HUES64 (cell line): ENCODE measurements at regions not wholly inside any gene's neighbourhood (a gene's known extent, or its start where the extent isn't known, plus 50 kb on each side); places are given as distances from the start of the nearest gene placed in this dataset.
A peak's percentile ranks its signal among the peaks of the same experiment; 100 is the strongest.

Source experiments
- H3K27ac ChIP-seq: 2 replicates; pipeline ENCODE4 v1.7.0; 2013; ENCODE audit warnings: low read depth, low read length, inconsistent platforms
- H3K27me3 ChIP-seq: 2 replicates; pipeline ENCODE4 v1.6.1; 2013; ENCODE audit warnings: mild to moderate bottlenecking, low read length; ENCODE audit not compliant: insufficient read depth
- H3K36me3 ChIP-seq: 2 replicates; pipeline ENCODE4 v1.6.1; 2013; ENCODE audit warnings: mild to moderate bottlenecking, low read length; ENCODE audit not compliant: insufficient read depth
- H3K4me1 ChIP-seq: 2 replicates; pipeline ENCODE4 v1.6.1; 2013; ENCODE audit warnings: mild to moderate bottlenecking, low read length, moderate library complexity; ENCODE audit not compliant: insufficient read depth
- H3K4me3 ChIP-seq: 2 replicates; pipeline ENCODE4 v1.5.1; 2013; ENCODE audit warnings: mild to moderate bottlenecking, low read length, moderate library complexity
- H3K9ac ChIP-seq: 2 replicates; pipeline ENCODE4 v1.6.1; 2013; ENCODE audit warnings: mild to moderate bottlenecking, low read depth, low read length
- H3K9me3 ChIP-seq: 2 replicates; pipeline ENCODE4 v1.6.1; 2013; ENCODE audit warnings: low read depth, low read length; ENCODE audit not compliant: insufficient read depth
- WGBS: fragments of 150-250, 120-280 bp; methylation state at CpG from one replicate; pipeline ENCODE4 v1.1.7; 2013; ENCODE audit warnings: missing lambda C conversion rate; 5-methylcytosine and 5-hydroxymethylcytosine counted together

DNA sequence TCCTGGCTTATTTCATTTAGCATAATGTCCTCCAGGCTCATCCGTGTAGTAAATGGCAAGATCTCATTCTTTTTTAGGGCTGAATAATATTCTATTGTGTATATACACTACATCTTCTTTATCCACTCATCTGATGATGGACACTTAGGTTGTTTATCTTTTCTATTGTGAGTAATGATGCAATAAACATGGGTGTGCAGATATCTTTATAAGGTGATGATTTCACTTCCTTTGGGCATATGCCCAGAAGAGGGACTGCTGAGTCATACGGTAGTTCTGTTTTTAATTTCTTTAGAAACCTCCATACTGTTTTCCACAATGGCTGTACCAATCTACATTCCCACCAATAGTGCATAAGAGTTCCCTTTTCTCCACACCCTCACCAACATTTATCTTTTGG is 317.6 kb upstream of the CNKSR2 start:
- H3K9ac ChIP-seq: no peak overlapping the region
- WGBS: 100% methylated on average over 1 of the region's 2 CpGs
- no peak overlapping the region for H3K4me3 ChIP-seq
- no peaks in the 10 kb centered on the region for H3K36me3 ChIP-seq
- H3K9me3 ChIP-seq: 0 out of 2 replicates have a peak, but pooled peaks cover 2% of the 10 kb centered on the region
- no peak overlapping the region for H3K27ac ChIP-seq
- no peaks in the 10 kb centered on the region for H3K27me3 ChIP-seq
- no peaks in the 10 kb centered on the region for H3K4me1 ChIP-seq

- WGBS: 0% methylated on average over 1 of the region's 2 CpGs
- H3K4me3 ChIP-seq: no peak overlapping the region
- peaks cover 30% of the 10 kb centered on the region for H3K4me1 ChIP-seq
- 0 out of 2 replicates have a peak overlapping the region, but pooled peaks have one; percentile 12 for H3K9ac ChIP-seq
- H3K36me3 ChIP-seq: no peaks in the 10 kb centered on the region
- H3K27me3 ChIP-seq: no peaks in the 10 kb centered on the region
- no peaks in the 10 kb centered on the region for H3K9me3 ChIP-seq
- peak overlapping the region; percentile 79; the same call in 1 of the 2 replicates for H3K27ac ChIP-seq
Observed at GRCh38 chrX:21047034-21047455, 327.2 kb upstream of the CNKSR2 start.

DNA sequence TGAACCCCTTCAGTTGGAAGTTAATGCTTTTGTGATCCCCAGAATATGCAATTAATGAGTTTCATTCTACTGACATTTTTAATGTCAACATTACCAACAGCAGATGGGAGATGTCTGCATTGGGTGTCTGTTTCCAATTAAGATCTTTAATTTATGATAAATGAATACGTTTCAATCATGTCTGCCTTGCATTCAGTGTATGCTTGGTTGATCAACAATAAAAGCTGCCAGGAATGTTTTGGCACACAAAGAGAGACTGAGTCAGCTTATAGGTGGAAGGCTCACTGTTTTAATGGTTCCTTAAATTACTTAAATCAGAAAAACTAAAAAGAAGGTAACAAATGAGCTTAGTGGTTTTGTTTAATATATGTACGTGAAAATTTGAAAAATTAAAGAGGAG is 359.9 kb upstream of the CNKSR2 start:
- H3K4me3 ChIP-seq: no peak overlapping the region
- H3K9me3 ChIP-seq: no peaks in the 10 kb centered on the region; the same call in 1 of the 2 replicates
- H3K27ac ChIP-seq: no peak overlapping the region
- no peaks in the 10 kb centered on the region for H3K27me3 ChIP-seq
- no peaks in the 10 kb centered on the region for H3K4me1 ChIP-seq
- no peaks in the 10 kb centered on the region for H3K36me3 ChIP-seq
- no CpG with 5 or more reads among the region's 2 CpGs for WGBS
- no peak overlapping the region for H3K9ac ChIP-seq

- 91% methylated on average over 2 of the region's 2 CpGs for WGBS
- H3K9ac ChIP-seq: no peak overlapping the region
- no peak overlapping the region for H3K4me3 ChIP-seq
Observed at GRCh38 chrX:21004835-21005234, 369.4 kb upstream of the CNKSR2 start.

GRCh38 chrX:20995829-20996228 is 378.4 kb upstream of the CNKSR2 start:
- WGBS: 17% methylated on average over 1 of the region's 2 CpGs
- H3K27me3 ChIP-seq: no peaks in the 10 kb centered on the region; the same call in 1 of the 2 replicates
- H3K9me3 ChIP-seq: no peaks in the 10 kb centered on the region
- H3K36me3 ChIP-seq: no peaks in the 10 kb centered on the region
- 0 out of 2 replicates have a peak, but pooled peaks cover 7% of the 10 kb centered on the region for H3K4me1 ChIP-seq
- no peak overlapping the region for H3K4me3 ChIP-seq
- no peak overlapping the region; the same call in 1 of the 2 replicates for H3K27ac ChIP-seq
- no peak overlapping the region for H3K9ac ChIP-seq

More at GRCh38 chrX:21004835-21005234, 369.4 kb upstream of the CNKSR2 start:
- no peaks in the 10 kb centered on the region for H3K27me3 ChIP-seq
- no peaks in the 10 kb centered on the region for H3K36me3 ChIP-seq
- H3K9me3 ChIP-seq: no peaks in the 10 kb centered on the region
- H3K27ac ChIP-seq: no peak overlapping the region
- H3K4me1 ChIP-seq: no peaks in the 10 kb centered on the region

DNA sequence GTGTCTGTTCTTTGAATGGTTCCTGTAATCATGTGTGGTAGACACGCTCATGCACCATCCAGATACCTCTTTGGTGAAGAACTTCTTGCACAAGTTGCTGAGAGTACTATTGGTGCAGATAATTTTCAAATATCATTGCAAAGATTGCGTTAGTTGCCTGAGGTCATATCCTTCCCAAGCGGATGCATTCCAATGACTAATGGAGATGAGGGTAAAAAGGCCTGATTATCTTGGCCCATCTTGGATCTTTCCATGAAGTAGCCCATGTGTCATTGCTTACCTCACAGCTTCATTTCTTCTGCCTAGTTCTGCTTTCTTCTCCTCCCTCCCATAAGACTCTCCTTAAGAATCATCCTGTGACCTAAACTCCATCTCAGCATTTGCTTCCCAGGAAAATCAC is 384.9 kb upstream of the CNKSR2 start:
- Histone ChIP-seq H3K9ac (no peak overlapping the region), H3K36me3 (no peaks in the 10 kb centered on the region), H3K4me1 (no peaks in the 10 kb centered on the region), H3K4me3 (no peak overlapping the region), H3K9me3 (no peaks in the 10 kb centered on the region), H3K27me3 (no peaks in the 10 kb centered on the region; the same call in 1 of the 2 replicates), H3K27ac (no peak overlapping the region)
- 94% methylated on average over 3 of the region's 3 CpGs for WGBS

DNA sequence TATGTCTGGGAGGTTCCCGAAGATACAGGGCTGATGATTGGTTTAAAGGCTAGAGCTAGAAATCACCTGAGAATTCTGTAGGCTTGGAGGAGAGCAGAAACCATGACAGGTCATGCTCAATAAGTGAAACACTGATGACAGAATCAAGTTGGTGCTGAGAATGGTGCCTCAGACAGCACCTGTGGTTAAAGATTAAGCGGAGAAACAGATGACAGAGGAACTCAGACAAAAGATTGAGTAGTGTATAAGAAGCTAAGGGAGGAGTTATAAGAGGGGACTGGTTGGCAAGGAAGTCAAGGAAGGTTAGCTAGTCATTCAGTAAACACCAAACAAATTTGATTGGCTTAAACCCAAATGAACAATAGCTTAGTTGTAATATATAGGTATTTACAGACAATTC is 385.4 kb upstream of the CNKSR2 start:
- no peaks in the 10 kb centered on the region for H3K36me3 ChIP-seq
- no peak overlapping the region for H3K9ac ChIP-seq
- no peaks in the 10 kb centered on the region for H3K27me3 ChIP-seq
- no peaks in the 10 kb centered on the region for H3K4me1 ChIP-seq
- no peak overlapping the region for H3K27ac ChIP-seq
- 93% methylated on average over 2 of the region's 2 CpGs for WGBS
- no peaks in the 10 kb centered on the region for H3K9me3 ChIP-seq
- no peak overlapping the region for H3K4me3 ChIP-seq

DNA sequence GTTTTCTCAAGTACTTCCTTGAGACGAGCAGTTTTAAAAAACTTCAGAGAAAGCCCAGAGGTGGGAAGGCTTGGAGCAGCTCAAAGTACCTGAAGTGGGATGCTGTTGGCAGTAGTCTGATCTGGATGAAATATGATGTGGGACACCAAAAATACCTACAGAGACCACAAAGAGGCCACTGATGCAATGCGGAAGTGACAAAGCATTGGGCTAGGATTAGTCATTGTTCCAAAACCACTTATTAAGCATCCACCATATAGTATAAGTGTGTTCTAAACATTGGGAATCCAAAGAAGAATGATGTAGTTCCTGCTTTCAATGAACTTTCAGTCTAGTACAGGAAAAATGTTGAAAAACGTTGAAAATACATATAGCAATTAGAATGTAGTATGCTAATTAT is 386.1 kb upstream of the CNKSR2 start:
- H3K9me3 ChIP-seq: no peaks in the 10 kb centered on the region
- H3K4me3 ChIP-seq: no peak overlapping the region
- 0 out of 2 replicates have a peak, but pooled peaks cover under 1% of the 10 kb centered on the region for H3K4me1 ChIP-seq
- no peaks in the 10 kb centered on the region for H3K36me3 ChIP-seq
- H3K9ac ChIP-seq: no peak overlapping the region
- H3K27me3 ChIP-seq: no peaks in the 10 kb centered on the region
- 86% methylated on average over 1 of the region's 3 CpGs for WGBS
- no peak overlapping the region for H3K27ac ChIP-seq

GRCh38 chrX:20980426-20980825 is 393.8 kb upstream of the CNKSR2 start:
- H3K27me3 ChIP-seq: no peaks in the 10 kb centered on the region
- no CpG with 5 or more reads among the region's 1 CpG for WGBS
- no peaks in the 10 kb centered on the region for H3K36me3 ChIP-seq
- H3K4me3 ChIP-seq: no peak overlapping the region
- H3K27ac ChIP-seq: no peak overlapping the region
- no peaks in the 10 kb centered on the region for H3K9me3 ChIP-seq
- H3K4me1 ChIP-seq: peaks cover 14% of the 10 kb centered on the region; the same call in 1 of the 2 replicates
- H3K9ac ChIP-seq: no peak overlapping the region

DNA sequence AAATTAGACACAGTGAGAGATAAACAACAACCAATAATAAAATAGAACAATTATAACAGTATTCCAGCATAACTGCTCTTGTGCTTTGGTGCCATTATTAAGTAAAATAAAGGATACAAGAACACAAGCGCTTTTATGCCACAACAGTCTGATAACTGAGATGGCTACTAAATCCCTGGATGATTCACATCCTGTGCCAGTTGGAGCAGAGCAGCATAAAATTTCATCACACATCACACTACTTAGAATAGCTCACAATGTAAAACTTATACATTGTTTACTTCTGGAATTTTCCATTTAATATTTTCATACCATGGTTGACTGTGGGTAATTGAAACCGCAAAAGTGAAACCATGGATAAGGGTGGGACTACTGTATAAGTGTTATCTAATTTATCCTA is 399.9 kb upstream of the CNKSR2 start:
- 95% methylated on average over 1 of the region's 2 CpGs for WGBS
- Histone ChIP-seq H3K4me1 (peaks cover 12% of the 10 kb centered on the region; the same call in 1 of the 2 replicates), H3K9ac (no peak overlapping the region), H3K27ac (no peak overlapping the region), H3K9me3 (no peaks in the 10 kb centered on the region), H3K27me3 (no peaks in the 10 kb centered on the region), H3K36me3 (no peaks in the 10 kb centered on the region), H3K4me3 (no peak overlapping the region)

- WGBS: 21% methylated on average over 3 of the region's 4 CpGs
- Histone ChIP-seq H3K9me3 (no peaks in the 10 kb centered on the region), H3K4me3 (peak overlapping the region; percentile 7; the same call in 1 of the 2 replicates)
Observed at GRCh38 chrX:20973038-20973437, 401.2 kb upstream of the CNKSR2 start.

DNA sequence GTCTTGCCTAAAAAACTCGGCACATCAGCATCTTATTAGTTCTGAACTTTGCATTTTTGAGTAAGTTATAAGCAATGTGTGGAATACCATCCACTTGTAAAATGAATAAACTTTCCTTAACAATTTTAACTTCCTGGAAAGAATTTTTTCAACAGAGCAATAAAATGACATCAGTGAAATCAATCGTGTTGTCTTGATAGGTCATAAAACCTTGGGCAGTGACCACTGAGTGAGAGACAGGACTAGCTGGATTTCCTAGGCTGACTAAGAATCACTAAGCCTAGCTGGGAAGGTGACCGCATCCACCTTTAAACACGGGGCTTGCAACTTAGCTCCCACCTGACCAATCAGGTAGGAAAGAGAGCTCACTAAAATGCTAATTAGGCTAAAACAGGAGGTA is 403.0 kb upstream of the CNKSR2 start:
- 100% methylated on average over 1 of the region's 4 CpGs for WGBS
- H3K27me3 ChIP-seq: no peaks in the 10 kb centered on the region
- no peak overlapping the region for H3K4me3 ChIP-seq
- peaks cover 12% of the 10 kb centered on the region for H3K4me1 ChIP-seq
- no peaks in the 10 kb centered on the region for H3K36me3 ChIP-seq
- H3K9ac ChIP-seq: no peak overlapping the region
- H3K27ac ChIP-seq: no peak overlapping the region
- H3K9me3 ChIP-seq: no peaks in the 10 kb centered on the region

More at GRCh38 chrX:20973038-20973437, 401.2 kb upstream of the CNKSR2 start:
- Histone ChIP-seq H3K9ac (no peak overlapping the region), H3K27ac (no peak overlapping the region; the same call in 1 of the 2 replicates), H3K27me3 (no peaks in the 10 kb centered on the region), H3K4me1 (peaks cover 12% of the 10 kb centered on the region), H3K36me3 (no peaks in the 10 kb centered on the region)
